ENCODE measurements at regions not wholly inside any gene's neighbourhood (a gene's known extent, or its start where the extent isn't known, plus 50 kb on each side); places are given as distances from the start of the nearest gene placed in this dataset.

GRCh38 chr18:76102626-76103025, 392.4 kb downstream of the ZNF516 start:
- TF ChIP-seq POLR2A (IDR thresholded peaks at IDR 0.05; ENCODE audit: low read depth) (no peak), CTCF (IDR thresholded peaks at IDR 0.05) (no peak)
